Neural progenitor cell (in vitro differentiated cells): ENCODE measurements at regions not wholly inside any gene's neighbourhood (a gene's known extent, or its start where the extent isn't known, plus 50 kb on each side); places are given as distances from the start of the nearest gene placed in this dataset.

ENCODE experiments used
- CTCF ChIP-seq: fragments of 200-600 bp; sonication (generic); IDR thresholded peaks from 2 replicates; pipeline ENCODE4 v1.5.1; 2017; ENCODE audit warnings: antibody characterized with exemption, mild to moderate bottlenecking
- EZH2 ChIP-seq: fragments of 200-600 bp; sonication (generic); IDR thresholded peaks from 2 replicates; pipeline ENCODE4 v1.6.1; 2017; ENCODE audit warnings: antibody characterized with exemption, mild to moderate bottlenecking, moderate library complexity

- no peak for TF ChIP-seq CTCF
- TF ChIP-seq EZH2: no peak
Measured at GRCh38 chr2:163455815-163456214, 280.0 kb downstream of the FIGN start.
